Skin of body (tissue), 1 donor: ENCODE measurements at regions not wholly inside any gene's neighbourhood (a gene's known extent, or its start where the extent isn't known, plus 50 kb on each side); places are given as distances from the start of the nearest gene placed in this dataset.
"Not testable (repeated sequence)": the region's sequence is repeated elsewhere in the genome, so short reads cannot be mapped to it uniquely, and the experiment has no call there.

Experiments
- DNase-seq: peaks from one replicate; lab custom pipeline; 2025; lab: John Stamatoyannopoulos, UW

GRCh38 chr2:193270816-193271215, 1076.1 kb upstream of the TMEFF2 start:
- DNase-seq, result no peak

- no peak for DNase-seq
Measured at GRCh38 chr2:193267496-193268002, 1072.8 kb upstream of the TMEFF2 start.

GRCh38 chr2:193253014-193253530, 1058.3 kb upstream of the TMEFF2 start:
- peak; percentile 2 for DNase-seq

- DNase-seq, result no peak
Measured at GRCh38 chr2:193251909-193252308, 1057.2 kb upstream of the TMEFF2 start.

GRCh38 chr2:193250389-193250788, 1055.7 kb upstream of the TMEFF2 start:
- no peak for DNase-seq

GRCh38 chr2:193240752-193241151, 1046.0 kb upstream of the TMEFF2 start:
- DNase-seq, result no peak

- DNase-seq, result no peak
Measured at GRCh38 chr2:193231634-193232033, 1036.9 kb upstream of the TMEFF2 start.

- DNase-seq, result no peak
Measured at GRCh38 chr2:193228276-193228675, 1033.5 kb upstream of the TMEFF2 start.

- DNase-seq, result no peak
Measured at GRCh38 chr2:193222454-193222853, 1027.7 kb upstream of the TMEFF2 start.

- no peak for DNase-seq
Measured at GRCh38 chr2:193219413-193219812, 1024.7 kb upstream of the TMEFF2 start.

- DNase-seq, result no peak
Measured at GRCh38 chr2:193201583-193201982, 1006.9 kb upstream of the TMEFF2 start.

- no peak for DNase-seq
Measured at GRCh38 chr2:193199322-193199721, 1004.6 kb upstream of the TMEFF2 start.

- no peak for DNase-seq
Measured at GRCh38 chr2:193187816-193188215, 993.1 kb upstream of the TMEFF2 start.

- not testable (repeated sequence) for DNase-seq
Measured at GRCh38 chr2:193170981-193171380, 976.2 kb upstream of the TMEFF2 start.

GRCh38 chr2:193156480-193156879, 961.7 kb upstream of the TMEFF2 start:
- DNase-seq, result no peak

- no peak for DNase-seq
Measured at GRCh38 chr2:193154076-193154475, 959.3 kb upstream of the TMEFF2 start.

GRCh38 chr2:193153576-193153975, 958.8 kb upstream of the TMEFF2 start:
- no peak for DNase-seq

GRCh38 chr2:193142467-193142866, 947.7 kb upstream of the TMEFF2 start:
- not testable (repeated sequence) for DNase-seq

- DNase-seq, result no peak
Measured at GRCh38 chr2:193141998-193142397, 947.3 kb upstream of the TMEFF2 start.

- DNase-seq, result not testable (repeated sequence)
Measured at GRCh38 chr2:193140895-193141294, 946.2 kb upstream of the TMEFF2 start.

- DNase-seq, result no peak
Measured at GRCh38 chr2:193124815-193125214, 930.1 kb upstream of the TMEFF2 start.

GRCh38 chr2:193114827-193115226, 920.1 kb upstream of the TMEFF2 start:
- no peak for DNase-seq

GRCh38 chr2:193112986-193113385, 918.3 kb upstream of the TMEFF2 start:
- DNase-seq, result no peak

- DNase-seq, result no peak
Measured at GRCh38 chr2:193103064-193103463, 908.3 kb upstream of the TMEFF2 start.
